Smooth muscle cell (in vitro differentiated cells): ENCODE measurements at regions not wholly inside any gene's neighbourhood (a gene's known extent, or its start where the extent isn't known, plus 50 kb on each side); places are given as distances from the start of the nearest gene placed in this dataset.

ENCODE experiments used
- DNase-seq: peaks from one replicate; lab custom pipeline; 2025; ENCODE audit not compliant: unreplicated experiment; lab: John Stamatoyannopoulos, UW
- H2AFZ ChIP-seq: fragments of 200-600 bp; sonication (generic); 2 replicates; pipeline ENCODE4 v1.6.0; 2016; ENCODE audit warnings: antibody characterized with exemption, low read depth, mild to moderate bottlenecking
- H3F3A ChIP-seq: fragments of 200-600 bp; sonication (generic); 2 replicates; pipeline ENCODE4 v1.6.0; 2017; ENCODE audit warnings: antibody characterized with exemption, low read depth
- H3K27ac ChIP-seq: fragments of 200-600 bp; sonication (generic); 2 replicates; pipeline ENCODE4 v1.5.1; 2016; ENCODE audit warnings: low read depth, mild to moderate bottlenecking
- H3K27me3 ChIP-seq: fragments of 200-600 bp; sonication (generic); 2 replicates; pipeline ENCODE4 v1.6.1; 2016; ENCODE audit warnings: low read depth, mild to moderate bottlenecking
- H3K36me3 ChIP-seq: fragments of 200-600 bp; sonication (generic); 2 replicates; pipeline ENCODE4 v1.5.1; 2016; ENCODE audit warnings: low read depth
- H3K4me1 ChIP-seq: fragments of 200-600 bp; sonication (generic); 2 replicates; pipeline ENCODE4 v1.5.1; 2016; ENCODE audit warnings: low read depth
- H3K4me2 ChIP-seq: fragments of 200-600 bp; sonication (generic); 2 replicates; pipeline ENCODE4 v1.6.0; 2016; ENCODE audit warnings: mild to moderate bottlenecking
- H3K4me3 ChIP-seq: fragments of 200-600 bp; sonication (generic); 2 replicates; pipeline ENCODE4 v1.5.1; 2016; ENCODE audit warnings: mild to moderate bottlenecking
- H3K79me2 ChIP-seq: fragments of 200-600 bp; sonication (generic); 2 replicates; pipeline ENCODE4 v1.6.0; 2016; ENCODE audit warnings: low read depth, mild to moderate bottlenecking
- H3K9ac ChIP-seq: fragments of 200-600 bp; sonication (generic); 2 replicates; pipeline ENCODE4 v1.6.0; 2016; ENCODE audit warnings: low read depth
- H3K9me3 ChIP-seq: fragments of 200-600 bp; sonication (generic); replicated peaks from 2 replicates; pipeline ENCODE4 v1.5.1; 2016; ENCODE audit warnings: low read depth
- H4K20me1 ChIP-seq: fragments of 200-600 bp; sonication (generic); 2 replicates; pipeline ENCODE4 v1.6.0; 2016; ENCODE audit warnings: low read depth
- WGBS: methylation state at CpG from one replicate; pipeline ENCODE4 v1.1.7; 2016; ENCODE audit warnings: low lambda C conversion rate; 5-methylcytosine and 5-hydroxymethylcytosine counted together
- TF ChIP-seq, protein P1 (sequence below): fragments of 200-600 bp; sonication (generic); IDR thresholded peaks from 2 replicates; pipeline ENCODE4 v1.5.1; 2017; ENCODE audit warnings: borderline replicate concordance, mild to moderate bottlenecking, antibody characterized with exemption; ENCODE audit not compliant: insufficient read depth, poor library complexity, severe bottlenecking

DNA sequence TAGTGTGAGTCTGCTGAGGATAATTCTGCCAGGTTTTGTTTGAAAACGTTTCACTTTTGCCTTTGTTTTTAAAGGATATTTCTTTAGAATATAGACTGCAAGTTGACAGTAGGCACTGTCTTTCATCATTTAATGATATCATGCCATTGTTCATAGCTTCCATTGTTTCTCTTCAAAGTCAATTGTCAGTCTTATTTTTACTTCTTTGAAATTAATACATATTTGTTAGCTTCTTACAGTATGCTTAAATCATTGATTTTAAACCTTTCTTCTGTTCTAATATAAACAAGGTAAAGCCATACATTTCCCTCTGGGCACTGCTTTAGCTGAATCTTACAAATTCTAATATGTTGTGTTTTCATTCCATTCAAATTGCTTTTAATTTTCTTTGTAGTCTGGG is 62.3 kb upstream of the PARVA start:
- Histone ChIP-seq H3K9ac (no peak overlapping the region), H3K4me3 (no peak overlapping the region), H3K4me1 (peaks cover 8% of the 10 kb centered on the region), H2AFZ (no peak overlapping the region), H3K36me3 (peaks cover 20% of the 10 kb centered on the region), H3K9me3 (peaks cover 16% of the 10 kb centered on the region), H3F3A (peaks cover 9% of the 10 kb centered on the region), H4K20me1 (no peaks in the 10 kb centered on the region), H3K27me3 (no peaks in the 10 kb centered on the region), H3K27ac (no peak overlapping the region), H3K79me2 (peaks cover 40% of the 10 kb centered on the region), H3K4me2 (no peak overlapping the region)
- TF ChIP-seq, protein P1, sequence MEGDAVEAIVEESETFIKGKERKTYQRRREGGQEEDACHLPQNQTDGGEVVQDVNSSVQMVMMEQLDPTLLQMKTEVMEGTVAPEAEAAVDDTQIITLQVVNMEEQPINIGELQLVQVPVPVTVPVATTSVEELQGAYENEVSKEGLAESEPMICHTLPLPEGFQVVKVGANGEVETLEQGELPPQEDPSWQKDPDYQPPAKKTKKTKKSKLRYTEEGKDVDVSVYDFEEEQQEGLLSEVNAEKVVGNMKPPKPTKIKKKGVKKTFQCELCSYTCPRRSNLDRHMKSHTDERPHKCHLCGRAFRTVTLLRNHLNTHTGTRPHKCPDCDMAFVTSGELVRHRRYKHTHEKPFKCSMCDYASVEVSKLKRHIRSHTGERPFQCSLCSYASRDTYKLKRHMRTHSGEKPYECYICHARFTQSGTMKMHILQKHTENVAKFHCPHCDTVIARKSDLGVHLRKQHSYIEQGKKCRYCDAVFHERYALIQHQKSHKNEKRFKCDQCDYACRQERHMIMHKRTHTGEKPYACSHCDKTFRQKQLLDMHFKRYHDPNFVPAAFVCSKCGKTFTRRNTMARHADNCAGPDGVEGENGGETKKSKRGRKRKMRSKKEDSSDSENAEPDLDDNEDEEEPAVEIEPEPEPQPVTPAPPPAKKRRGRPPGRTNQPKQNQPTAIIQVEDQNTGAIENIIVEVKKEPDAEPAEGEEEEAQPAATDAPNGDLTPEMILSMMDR, result no peak
- 88% methylated on average over 1 of the region's 1 CpG for WGBS
- DNase-seq, result no peak

DNA sequence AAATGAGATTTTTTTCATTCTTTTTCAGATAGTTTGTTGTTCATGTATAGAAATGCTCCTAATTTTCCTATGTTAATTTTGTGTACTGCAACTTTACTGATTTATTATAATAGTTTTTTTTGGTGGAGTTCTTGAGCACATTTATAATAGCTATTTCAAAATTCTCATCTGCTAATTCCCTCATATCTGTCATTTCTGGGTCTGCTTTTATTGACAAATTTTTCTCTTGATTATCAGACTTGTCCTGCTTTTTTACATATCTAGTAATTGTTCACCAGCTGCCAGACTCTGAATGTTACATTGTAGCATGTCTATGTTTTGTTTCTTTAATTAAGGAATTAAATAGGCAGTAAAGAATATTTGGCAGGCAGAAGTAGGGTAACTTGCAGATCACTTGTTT is 60.9 kb upstream of the PARVA start:
- Histone ChIP-seq H3F3A (peaks cover 17% of the 10 kb centered on the region), H3K27ac (no peak overlapping the region), H3K4me3 (no peak overlapping the region), H3K27me3 (no peaks in the 10 kb centered on the region), H3K79me2 (peaks cover 28% of the 10 kb centered on the region), H2AFZ (no peak overlapping the region), H3K36me3 (peaks cover 20% of the 10 kb centered on the region), H3K4me2 (no peak overlapping the region), H4K20me1 (no peaks in the 10 kb centered on the region), H3K9me3 (peaks cover 16% of the 10 kb centered on the region), H3K9ac (no peak overlapping the region), H3K4me1 (peaks cover 8% of the 10 kb centered on the region)
- TF ChIP-seq, protein P1, result no peak
- no peak for DNase-seq

DNA sequence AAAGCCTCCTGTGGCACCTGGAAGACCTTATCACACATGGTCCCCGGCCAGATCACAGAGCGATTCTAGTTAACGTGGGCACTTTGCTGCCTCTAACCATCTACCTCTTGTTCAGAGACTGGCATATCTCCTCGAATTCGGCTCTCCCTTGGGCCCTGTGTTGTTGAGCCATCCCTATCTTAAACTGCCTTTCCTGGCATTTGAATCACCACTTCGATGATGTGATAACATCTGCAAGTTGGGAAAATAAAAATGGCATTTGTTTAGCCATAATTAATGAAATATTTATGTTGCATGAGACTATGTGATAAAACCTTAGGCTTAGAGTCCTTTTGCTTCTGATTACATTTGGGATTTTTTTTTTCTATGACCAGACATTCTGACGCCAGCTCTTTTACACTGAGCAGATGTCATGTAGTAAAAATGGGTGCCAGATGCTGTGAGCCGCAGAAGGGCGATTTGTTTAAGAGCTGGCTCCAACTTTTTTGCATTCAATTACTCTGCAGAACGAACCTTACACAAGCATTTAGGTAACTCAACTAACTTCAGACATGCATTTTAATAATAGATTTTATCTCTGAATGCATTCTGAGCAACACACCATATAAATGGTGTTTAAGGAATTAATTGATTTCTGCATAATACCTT is 58.5 kb upstream of the PARVA start:
- DNase-seq, result no peak
- 22% methylated on average over 10 of the region's 10 CpGs for WGBS
- Histone ChIP-seq H3K27ac (peak overlapping the region; percentile 63), H2AFZ (no peak overlapping the region), H3K79me2 (peaks cover 15% of the 10 kb centered on the region), H3K4me3 (no peak overlapping the region), H3K9me3 (peaks cover 16% of the 10 kb centered on the region), H3F3A (peaks cover 17% of the 10 kb centered on the region), H3K4me1 (peaks cover 8% of the 10 kb centered on the region), H3K36me3 (peaks cover 23% of the 10 kb centered on the region), H3K9ac (no peak overlapping the region), H3K27me3 (no peaks in the 10 kb centered on the region), H4K20me1 (no peaks in the 10 kb centered on the region), H3K4me2 (peak overlapping the region; percentile 76)
- TF ChIP-seq, protein P1, result no peak

DNA sequence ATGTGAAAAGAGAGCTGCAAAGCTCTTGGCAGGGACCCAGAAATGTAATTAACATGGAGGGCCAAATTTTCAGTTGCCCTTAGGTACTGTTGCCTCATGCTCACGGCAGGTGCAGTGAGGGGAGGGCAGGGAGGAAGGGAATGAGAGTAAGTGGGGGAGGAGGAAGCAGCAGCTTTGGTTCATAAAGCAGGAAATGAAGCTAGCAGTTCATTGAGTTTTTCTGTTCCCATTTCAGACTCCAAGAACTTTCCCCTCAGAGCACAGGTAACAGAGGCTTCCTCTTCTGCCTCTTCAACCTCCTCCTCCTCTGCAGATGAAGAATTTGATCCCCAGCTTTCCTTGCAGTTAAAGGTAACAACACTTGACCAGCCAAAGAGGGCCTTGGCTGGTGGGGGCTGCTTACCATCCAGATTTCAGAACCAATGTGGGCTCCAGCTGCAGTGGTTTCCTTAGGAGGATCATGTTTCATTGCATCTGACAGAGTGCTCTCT is 57.9 kb upstream of the PARVA start:
- Histone ChIP-seq H3K4me3 (no peak overlapping the region), H4K20me1 (no peaks in the 10 kb centered on the region), H3K9ac (no peak overlapping the region), H3K9me3 (peaks cover 16% of the 10 kb centered on the region), H3K36me3 (peaks cover 23% of the 10 kb centered on the region), H3K4me1 (peaks cover 8% of the 10 kb centered on the region), H3K27me3 (no peaks in the 10 kb centered on the region), H3K79me2 (peaks cover 15% of the 10 kb centered on the region), H3K4me2 (peak overlapping the region; percentile 76), H3K27ac (peak overlapping the region; percentile 63), H2AFZ (no peak overlapping the region), H3F3A (peaks cover 17% of the 10 kb centered on the region)
- TF ChIP-seq, protein P1, result no peak
- WGBS, result 55% methylated on average over 1 of the region's 1 CpG
- no peak for DNase-seq
